DMS53 (cell line): ENCODE measurements at regions not wholly inside any gene's neighbourhood (a gene's known extent, or its start where the extent isn't known, plus 50 kb on each side); places are given as distances from the start of the nearest gene placed in this dataset.
"Not testable (repeated sequence)": the region's sequence is repeated elsewhere in the genome, so short reads cannot be mapped to it uniquely, and the experiment has no call there.

Experiments
- DNase-seq: peaks from one replicate; lab custom pipeline; 2025; lab: John Stamatoyannopoulos, UW

DNA sequence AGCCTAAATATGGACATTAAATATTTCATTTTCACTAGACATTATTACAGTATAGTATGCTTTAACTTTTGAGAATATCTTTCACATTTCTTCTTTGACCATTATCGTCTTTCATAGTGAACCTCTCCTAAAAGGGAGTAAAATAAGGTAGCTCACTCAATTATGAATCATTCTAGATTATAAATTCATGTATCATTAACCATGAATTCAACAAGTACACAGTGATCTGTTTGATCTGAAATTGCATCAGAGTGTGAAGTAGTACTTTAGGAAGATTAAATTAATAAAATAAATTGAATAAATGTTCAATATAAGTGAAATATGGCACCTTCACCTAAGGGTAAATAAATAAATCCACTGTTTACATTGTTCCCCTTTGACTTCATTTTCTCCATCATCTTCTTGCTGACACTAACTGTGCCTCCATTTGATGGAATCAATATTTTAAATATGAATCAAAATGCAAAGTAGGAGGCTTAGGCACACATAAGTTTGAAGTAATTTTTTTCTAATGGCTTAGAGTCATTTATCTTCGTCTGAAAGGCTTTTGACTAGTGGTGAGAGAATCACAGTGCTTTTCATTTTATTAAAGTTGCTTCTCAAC, 174.1 kb upstream of the MDFIC2 start:
- no peak for DNase-seq

DNA sequence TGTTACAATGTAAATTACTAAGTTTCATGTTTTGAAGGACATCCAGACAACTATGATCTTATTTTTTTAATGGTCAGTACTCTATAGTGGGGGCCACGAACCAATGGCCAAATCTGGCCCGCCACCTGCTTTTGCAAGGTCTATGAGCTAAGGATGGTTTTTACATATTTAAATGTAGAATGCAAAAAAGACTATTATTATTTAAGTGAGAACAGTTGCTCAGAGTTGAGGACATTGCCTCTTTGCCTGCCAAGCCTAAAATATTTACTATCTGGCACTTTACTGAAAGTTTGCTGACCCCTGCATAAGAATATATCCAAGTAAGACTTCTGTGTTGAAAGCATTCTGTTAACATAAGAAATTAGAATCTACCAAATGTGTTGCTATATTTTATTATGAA, 163.7 kb upstream of the MDFIC2 start:
- DNase-seq = no peak

DNA sequence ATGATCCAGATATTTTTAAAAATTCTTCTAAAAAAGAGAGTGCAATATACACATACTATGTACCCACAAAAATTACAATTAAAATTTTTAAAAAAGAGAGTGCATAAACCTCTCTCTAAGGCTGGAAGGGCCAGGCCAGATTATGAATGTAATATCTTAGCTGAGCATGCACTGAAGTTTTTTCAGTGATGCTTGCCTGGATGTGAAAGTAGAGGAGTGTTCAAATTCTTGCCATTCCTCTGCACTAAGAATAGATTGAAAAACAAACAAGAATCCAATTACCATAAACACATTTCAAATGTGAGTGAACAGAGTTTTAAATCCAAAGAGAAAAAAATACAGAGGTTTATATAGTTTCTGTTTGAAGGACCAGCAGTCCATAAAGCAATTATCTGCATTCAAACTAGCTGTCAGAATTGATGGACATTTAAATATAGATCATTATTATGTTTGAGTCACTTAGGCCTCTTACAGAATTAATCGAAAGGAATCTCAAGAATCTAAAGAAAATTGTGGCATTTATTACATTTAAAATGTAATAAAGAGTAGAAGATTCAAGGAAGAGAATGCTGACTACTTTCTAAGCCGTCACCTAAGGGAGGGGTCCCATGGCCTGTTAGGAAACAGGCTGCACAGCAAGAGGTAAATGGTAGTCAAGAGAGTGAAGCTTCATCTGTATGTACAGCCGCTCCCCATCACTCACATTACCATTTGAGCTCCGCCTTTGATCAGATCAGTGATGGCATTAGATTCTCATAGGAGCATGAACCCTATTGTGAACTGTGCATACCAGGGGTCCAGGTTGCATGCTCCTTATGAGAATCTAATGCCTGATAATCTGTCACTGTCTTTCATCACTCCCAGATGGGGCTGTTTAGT, 159.3 kb upstream of the MDFIC2 start:
- DNase-seq = no peak

GRCh38 chr3:70466096-70466495, 153.7 kb upstream of the MDFIC2 start:
- DNase-seq = no peak

- DNase-seq = no peak
These were observed 152.4 kb upstream of the MDFIC2 start for GRCh38 chr3:70464876-70465275.

DNA sequence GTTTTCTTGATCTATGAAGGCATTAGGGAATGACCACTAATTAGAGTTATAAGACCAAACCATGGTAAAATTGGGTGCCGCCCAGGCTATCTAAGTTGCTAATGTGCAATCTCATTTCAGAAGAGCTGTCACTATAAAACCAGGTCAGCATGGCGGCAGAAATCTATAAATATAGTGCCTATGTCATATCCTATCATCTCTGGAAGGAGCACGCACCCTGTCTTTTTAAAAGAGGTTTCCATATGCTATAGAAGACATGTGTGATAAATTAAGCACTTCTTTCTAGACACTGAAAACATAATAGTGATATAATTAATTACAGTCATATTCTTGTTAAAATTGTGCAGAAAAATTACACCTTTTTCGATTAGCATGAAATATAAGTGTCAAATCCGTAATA, 152.0 kb upstream of the MDFIC2 start:
- no peak for DNase-seq

- not testable (repeated sequence) for DNase-seq
These were observed 137.8 kb upstream of the MDFIC2 start for GRCh38 chr3:70450220-70450619.

GRCh38 chr3:70435422-70435821, 123.0 kb upstream of the MDFIC2 start:
- DNase-seq = not testable (repeated sequence)

DNA sequence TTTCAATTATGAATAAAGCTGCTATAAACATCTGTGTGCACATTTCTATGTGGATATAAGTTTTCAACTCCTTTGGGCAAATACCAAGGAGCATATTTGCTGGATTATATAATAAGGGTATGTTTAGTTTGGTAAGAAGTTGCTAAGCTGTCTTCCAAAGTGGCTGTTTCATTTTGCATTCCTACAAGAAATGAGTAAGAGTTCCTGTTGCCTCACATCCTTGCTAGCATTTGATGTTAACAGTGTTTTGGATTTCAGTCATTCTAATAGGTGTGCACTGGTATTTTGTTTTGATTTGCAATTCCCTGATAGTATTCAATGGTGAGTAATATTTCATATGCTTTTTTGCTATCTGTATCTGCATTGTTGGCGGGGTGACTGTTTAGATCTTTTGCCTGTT, 120.7 kb upstream of the MDFIC2 start:
- no peak for DNase-seq

- DNase-seq = no peak
These were observed 119.5 kb upstream of the MDFIC2 start for GRCh38 chr3:70431911-70432310.

DNA sequence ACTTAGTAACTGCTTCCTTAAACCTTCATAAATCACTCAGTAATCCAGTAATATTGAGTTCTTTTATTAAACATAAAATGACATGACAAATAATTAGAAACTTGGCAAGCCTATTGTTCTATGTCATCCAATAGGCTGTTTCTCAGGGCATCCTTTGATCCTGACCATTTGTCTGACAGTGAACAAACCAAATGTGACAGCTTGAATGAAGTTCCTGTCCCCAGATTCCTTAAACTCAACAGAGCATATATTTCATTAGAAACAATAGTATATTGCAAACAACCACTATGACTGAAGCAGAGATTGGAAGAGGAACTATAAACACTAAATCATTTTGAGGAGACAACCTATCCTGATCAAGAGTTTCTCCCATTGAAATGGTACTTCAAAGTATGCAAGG, 113.6 kb upstream of the MDFIC2 start:
- no peak for DNase-seq

- DNase-seq = no peak
These were observed 109.1 kb upstream of the MDFIC2 start for GRCh38 chr3:70421506-70421905.

DNA sequence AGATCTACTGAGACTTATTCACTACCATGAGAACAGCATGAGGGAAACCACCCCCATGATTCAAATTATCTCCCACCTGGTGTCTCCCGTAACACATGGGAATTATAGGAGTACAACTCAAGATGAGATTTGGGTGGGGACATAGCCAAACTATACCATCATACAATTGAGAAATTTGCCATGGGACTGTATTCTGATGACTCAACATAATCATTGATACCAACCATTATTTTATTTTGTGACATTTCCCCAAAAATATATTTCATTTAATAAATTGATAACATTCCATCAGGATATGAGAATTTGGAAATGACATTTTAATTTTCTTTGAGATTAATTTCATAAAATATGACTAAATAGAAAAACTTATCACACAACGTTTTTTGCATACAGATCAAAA, 96.6 kb upstream of the MDFIC2 start:
- no peak for DNase-seq

GRCh38 chr3:70400194-70400593, 87.8 kb upstream of the MDFIC2 start:
- no peak for DNase-seq

DNA sequence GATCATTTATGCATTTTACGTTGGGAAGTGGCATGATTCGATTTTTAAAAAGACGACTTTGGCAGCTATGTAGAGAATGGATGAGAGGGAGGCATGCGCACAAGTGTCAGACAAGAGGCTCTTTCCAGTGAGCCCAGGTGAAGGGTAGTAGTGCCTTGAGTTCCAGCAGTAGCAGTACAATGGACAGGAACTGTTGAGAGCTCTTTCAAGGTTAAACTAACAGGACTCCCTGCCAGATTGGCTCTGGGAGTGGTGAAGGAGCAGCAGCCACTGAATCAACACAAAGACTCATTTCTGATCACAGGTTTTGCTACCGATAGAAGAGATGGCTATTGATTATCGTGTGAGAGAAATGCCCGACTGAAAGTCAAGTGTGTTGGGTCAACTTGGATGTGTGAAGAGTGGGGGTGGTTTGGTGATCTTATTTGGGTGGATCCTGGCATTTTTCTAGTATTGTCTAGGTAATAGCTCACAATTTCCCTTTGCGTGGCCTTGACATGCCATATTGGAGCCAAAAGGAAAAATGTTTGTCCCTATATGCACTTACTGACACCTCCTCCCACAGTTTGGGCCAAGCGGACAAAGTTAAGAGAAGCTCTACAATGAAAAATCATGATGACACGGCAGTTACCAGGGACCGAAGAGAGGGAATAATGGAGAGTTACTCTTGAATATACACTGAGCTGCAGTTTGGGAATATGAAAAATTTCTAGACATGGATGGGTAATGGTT, 81.6 kb upstream of the MDFIC2 start:
- no peak for DNase-seq

DNA sequence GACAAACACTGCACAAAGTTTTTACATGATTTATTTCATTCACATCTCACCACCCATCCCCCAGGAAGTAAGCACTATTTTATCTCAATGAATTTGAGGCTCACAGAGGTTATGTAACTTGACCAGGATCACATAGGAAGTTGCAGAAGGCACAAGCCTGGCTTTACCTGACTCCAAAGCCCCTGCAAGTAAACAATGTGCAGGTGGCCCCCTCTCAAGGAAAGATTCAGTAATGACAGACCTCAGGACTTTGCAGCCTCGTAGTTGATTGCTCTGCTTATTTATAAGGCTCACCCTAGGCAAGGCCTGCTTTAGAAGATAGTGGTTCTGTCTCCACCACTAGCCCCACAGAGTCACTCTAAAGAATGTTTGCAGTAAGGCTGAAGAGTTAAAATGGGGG, 79.8 kb upstream of the MDFIC2 start:
- no peak for DNase-seq

DNA sequence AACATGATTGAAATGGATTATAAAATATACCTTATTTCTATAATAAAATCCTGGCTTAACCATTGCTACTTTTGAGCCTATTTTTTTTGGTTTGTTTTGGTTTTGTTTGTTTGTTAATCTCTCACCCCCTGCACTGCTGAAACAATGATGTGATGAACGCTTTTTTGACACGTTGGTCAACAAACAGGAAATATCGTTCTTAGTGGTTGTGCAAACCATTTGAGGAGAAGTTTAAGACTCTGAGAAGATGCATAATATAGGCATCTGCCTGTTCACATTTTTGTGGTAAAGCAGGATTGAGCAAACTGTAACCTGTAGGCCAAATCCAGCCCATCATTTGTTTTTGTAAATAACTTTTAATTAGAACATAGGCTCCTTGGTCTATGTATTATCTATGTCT, 75.5 kb upstream of the MDFIC2 start:
- DNase-seq = no peak

- no peak for DNase-seq
These were observed 74.4 kb upstream of the MDFIC2 start for GRCh38 chr3:70386846-70387245.

DNA sequence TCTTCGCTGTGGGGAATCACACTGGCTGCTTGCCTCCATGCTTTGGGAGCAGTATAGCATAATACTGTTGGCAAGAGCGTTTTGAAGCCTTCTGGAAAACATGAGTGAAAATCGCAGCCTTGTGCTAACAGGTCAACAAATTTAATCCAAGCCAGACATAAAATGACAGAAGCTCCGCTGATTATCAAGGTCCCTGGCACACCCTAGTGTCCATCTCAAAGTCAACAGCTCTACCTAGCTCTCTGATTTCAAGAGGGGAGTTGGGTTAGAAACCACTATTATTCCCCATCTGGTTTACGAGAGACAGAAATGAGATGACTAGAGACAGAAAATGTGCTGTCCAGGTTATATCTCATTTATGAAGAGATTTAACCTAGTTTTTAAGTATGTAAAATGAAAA, 73.6 kb upstream of the MDFIC2 start:
- no peak for DNase-seq

DNA sequence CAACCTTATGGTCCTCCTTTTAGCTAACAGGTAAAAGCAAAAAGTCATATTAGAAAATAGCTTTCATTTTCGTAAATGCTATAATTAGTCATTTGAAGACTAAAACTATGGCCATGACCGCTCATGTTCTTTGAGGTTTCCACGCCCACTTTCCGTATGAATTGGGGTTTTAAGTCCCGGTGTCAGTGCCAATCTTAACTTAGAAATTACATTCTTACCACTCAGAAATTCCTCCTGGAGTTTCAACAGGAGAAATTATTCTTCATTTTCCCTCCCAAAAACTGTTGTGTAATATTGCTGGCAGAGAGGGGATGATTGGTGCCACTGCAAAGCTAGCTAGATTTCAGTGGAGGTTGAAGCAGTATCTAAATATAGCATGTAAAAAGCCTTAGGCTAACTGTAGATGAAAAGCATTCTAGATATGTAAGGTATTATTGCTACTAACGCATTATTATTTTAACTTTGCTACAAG, 71.0 kb upstream of the MDFIC2 start:
- no peak for DNase-seq

DNA sequence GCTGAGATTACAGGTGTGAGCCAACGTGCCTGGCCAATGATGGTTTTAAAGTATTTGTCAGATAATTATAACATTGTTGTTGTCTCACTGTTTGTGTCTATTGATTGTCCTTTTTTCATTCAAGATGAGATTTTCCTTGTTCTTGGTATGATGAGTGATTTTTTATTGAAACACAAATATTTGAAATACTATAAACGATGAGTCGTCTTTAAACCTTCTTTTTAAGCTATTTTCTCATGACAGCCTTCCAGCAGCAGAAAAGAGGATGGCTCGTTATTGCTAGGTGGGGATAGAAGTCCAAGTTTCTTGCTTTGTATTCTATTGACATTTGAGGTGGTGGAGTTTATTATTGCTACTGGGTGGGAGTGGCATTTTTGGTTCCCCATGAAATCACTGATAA, 61.7 kb upstream of the MDFIC2 start:
- DNase-seq = no peak
